K562 (cell line): ENCODE measurements at regions not wholly inside any gene's neighbourhood (a gene's known extent, or its start where the extent isn't known, plus 50 kb on each side); places are given as distances from the start of the nearest gene placed in this dataset.

Experiments used
- ATAC-seq: fragments of 200-7000 bp; cut with Tn5 transposase; 3 replicates; pipeline ENCODE4 v1.9.1; 2020; ENCODE audit warnings: moderate library complexity
- BruUV-seq: library from RNA; stranded (reverse); fragments of 400-500 nt; replicated peaks from 2 replicates; lab custom pipeline; 2021; lab: Mats Ljungman, UMichigan
- CTCF ChIA-PET: fragments of 300-600 bp; formaldehyde crosslinking; extraction: SDS; loops from one replicate; lab custom pipeline; 2021; ENCODE audit warnings: low intra/inter-chr PET ratio; lab: Yijun Ruan, JAX
- POLR2A ChIA-PET: fragments of 300-600, 350-650 bp; sonication (Branson Sonifier 250); formaldehyde crosslinking; extraction: SDS; loops from one replicate; lab custom pipeline; 2021; ENCODE audit warnings: antibody characterized with exemption, inconsistent platforms; lab: Yijun Ruan, JAX
- DNase-seq, 4 experiments: peaks; one replicate each; pipeline versions ENCODE4 v3.0.0 to v3.0.0-alpha.2; 2011 to 2018; ENCODE audit warnings: low spot score in 3 of 4, mixed read lengths in 3 of 4; ENCODE audit errors: extremely low read depth in 1 of 4
- FAIRE-seq: peaks from 2 replicates; lab custom pipeline; 2011; peaks lifted over from hg19 to GRCh38; lab: Jason Lieb, UNC
- H2AFZ ChIP-seq: 2 replicates; pipeline ENCODE4 v1.6.0; 2011; ENCODE audit warnings: low read depth, low read length, control low read depth, inconsistent platforms
- H3K27ac ChIP-seq: fragments of 200-600 bp; 3 replicates; pipeline ENCODE4 v1.8.0; 2011; ENCODE audit warnings: low read depth, mild to moderate bottlenecking, control low read depth, inconsistent platforms, low read length, moderate library complexity, mixed read lengths; ENCODE audit errors: extremely low read depth
- H3K27me3 ChIP-seq, 2 experiments: fragments of 300-600 bp in 1 of 2; 2 replicates in 1 of 2; 3 replicates in 1 of 2; pipeline versions ENCODE4 v1.6.0 to v1.8.0; 2011; ENCODE audit warnings: inconsistent platforms in 2 of 2, low read length in 2 of 2, mild to moderate bottlenecking in 1 of 2, mixed read lengths in 1 of 2, moderate library complexity in 1 of 2; ENCODE audit not compliant: control insufficient read depth in 2 of 2, insufficient read depth in 2 of 2
- H3K36me3 ChIP-seq: fragments of 300-600 bp; 3 replicates; pipeline ENCODE4 v1.8.0; 2011; ENCODE audit warnings: mild to moderate bottlenecking, low read length, inconsistent platforms; ENCODE audit not compliant: control insufficient read depth, insufficient read depth
- H3K4me1 ChIP-seq, 2 experiments: fragments of 200-600 bp in 1 of 2; replicated peaks in 1 of 2; 2 replicates in 1 of 2; 3 replicates in 1 of 2; pipeline versions ENCODE4 v1.5.1 to v1.8.0; 2011; ENCODE audit warnings: inconsistent platforms in 2 of 2, low read length in 2 of 2, mild to moderate bottlenecking in 1 of 2, mixed read lengths in 1 of 2, moderate library complexity in 1 of 2; ENCODE audit not compliant: control insufficient read depth in 2 of 2, insufficient read depth in 2 of 2
- H3K4me2 ChIP-seq: 2 replicates; pipeline ENCODE4 v1.6.1; 2011; ENCODE audit warnings: low read length, control low read depth, inconsistent platforms, mixed read lengths; ENCODE audit not compliant: insufficient read depth
- H3K4me3 ChIP-seq: fragments of 200-600 bp; sonication (generic), shearing (Covaris generic); 2 replicates; pipeline ENCODE4 v1.5.1; 2016; ENCODE audit warnings: control low read depth, inconsistent platforms
- H3K79me2 ChIP-seq: fragments of 200-600 bp; 3 replicates; pipeline ENCODE4 v1.8.0; 2011; ENCODE audit warnings: low read length, inconsistent platforms; ENCODE audit not compliant: control insufficient read depth, insufficient read depth
- H3K9ac ChIP-seq, 2 experiments: 2 replicates each; pipeline versions ENCODE4 v1.6.0 to v1.6.1; 2011; ENCODE audit warnings: low read depth in 2 of 2, low read length in 2 of 2, control low read depth in 1 of 2, inconsistent platforms in 1 of 2, mild to moderate bottlenecking in 1 of 2, mixed read lengths in 1 of 2; ENCODE audit not compliant: insufficient read depth in 1 of 2
- H3K9me1 ChIP-seq: one replicate; pipeline ENCODE4 v1.6.0; 2011; ENCODE audit warnings: inconsistent platforms, mild to moderate bottlenecking, low read length, moderate library complexity; ENCODE audit not compliant: control insufficient read depth, insufficient read depth
- H3K9me3 ChIP-seq: replicated peaks from 2 replicates; pipeline ENCODE4 v1.5.1; 2011; ENCODE audit warnings: low read depth, low read length, inconsistent platforms; ENCODE audit not compliant: control insufficient read depth, insufficient read depth
- H4K20me1 ChIP-seq: replicated peaks from 2 replicates; pipeline ENCODE4 v1.6.1; 2011; ENCODE audit warnings: low read length, inconsistent platforms, mixed read lengths; ENCODE audit not compliant: control insufficient read depth, insufficient read depth
- ARID3B ChIP-seq: fragments of 250-450 bp; sonication (Bioruptor Pico); IDR thresholded peaks from 2 replicates; pipeline ENCODE4 v1.4.0; 2020; ENCODE audit warnings: borderline replicate concordance
- CREB1 ChIP-seq, 2 experiments: sonication (generic) in 1 of 2; formaldehyde crosslinking in 1 of 2; IDR thresholded peaks; 2 replicates each; pipeline versions ENCODE4 v1.6.1 to v1.8.0; 2012 to 2022; ENCODE audit warnings: inconsistent platforms in 1 of 2, mild to moderate bottlenecking in 1 of 2, missing genetic modification reagents in 1 of 2, moderate library complexity in 1 of 2
- CREB3L1 ChIP-seq: fragments of 450-650 bp; IDR thresholded peaks from 2 replicates; pipeline ENCODE4 v1.6.1; 2014; ENCODE audit warnings: low read depth, mild to moderate bottlenecking, moderate library complexity, borderline replicate concordance
- CREM ChIP-seq: IDR thresholded peaks from 2 replicates; pipeline ENCODE4 v1.6.1; 2014; ENCODE audit warnings: antibody characterized with exemption, low read depth
- GMEB1 ChIP-seq: fragments of 250-450 bp; sonication (Bioruptor Pico); IDR thresholded peaks from 2 replicates; pipeline ENCODE4 v1.4.0; 2020; ENCODE audit warnings: mild to moderate bottlenecking
- HDAC6 ChIP-seq: IDR thresholded peaks from 2 replicates; pipeline ENCODE4 v1.6.1; 2012; ENCODE audit warnings: low read depth, mild to moderate bottlenecking, control low read depth, inconsistent platforms, low read length, moderate library complexity
- IRF2 ChIP-seq: sonication (generic); formaldehyde crosslinking; IDR thresholded peaks from 2 replicates; pipeline ENCODE4 v1.8.1; 2022; ENCODE audit warnings: mild to moderate bottlenecking, missing genetic modification reagents
- PBX2 ChIP-seq, 2 experiments: IDR thresholded peaks in 1 of 2; conservative IDR thresholded peaks in 1 of 2; 2 replicates each; pipeline ENCODE4 v1.6.1; 2016; ENCODE audit warnings: low read depth in 2 of 2, mild to moderate bottlenecking in 1 of 2, missing compliant biosample characterization in 1 of 2, missing genetic modification characterization in 1 of 2, moderate library complexity in 1 of 2
- RBM25 ChIP-seq: fragments of 200-400 bp; formaldehyde crosslinking; IDR thresholded peaks from 2 replicates; pipeline ENCODE4 v1.6.1; 2018; ENCODE audit warnings: low read length, low read depth, moderate library complexity; ENCODE audit not compliant: severe bottlenecking
- SAFB ChIP-seq: fragments of 200-400 bp; formaldehyde crosslinking; IDR thresholded peaks from 2 replicates; pipeline ENCODE4 v1.6.1; 2017; ENCODE audit warnings: low read depth, low read length, borderline replicate concordance
- ZNF212 ChIP-seq: fragments of 450-650 bp; formaldehyde crosslinking; IDR thresholded peaks from 2 replicates; pipeline ENCODE4 v1.4.0; 2020; ENCODE audit warnings: mild to moderate bottlenecking
- ZNF217 ChIP-seq: sonication (generic); formaldehyde crosslinking; IDR thresholded peaks from 2 replicates; pipeline ENCODE4 v1.8.0; 2022; ENCODE audit warnings: mild to moderate bottlenecking, missing genetic modification reagents
- ZNF436 ChIP-seq: fragments of 250-450, 450-650 bp; sonication (Bioruptor Pico); formaldehyde crosslinking; IDR thresholded peaks from 2 replicates; pipeline ENCODE4 v1.7.0; 2020; ENCODE audit warnings: mild to moderate bottlenecking
- ZNF696 ChIP-seq: fragments of 250-450 bp; sonication (Bioruptor Pico); conservative IDR thresholded peaks from 2 replicates; pipeline ENCODE4 v1.4.0; 2020; ENCODE audit warnings: mild to moderate bottlenecking, moderate library complexity
- ZNF764 ChIP-seq: fragments of 250-450 bp; sonication (Bioruptor Pico); IDR thresholded peaks from 2 replicates; pipeline ENCODE4 v1.4.0; 2020; ENCODE audit warnings: low read depth, mild to moderate bottlenecking, moderate library complexity
- WGBS: fragments of 100-300 bp; shearing (Covaris generic); methylation state at CpG from one replicate; pipeline ENCODE4 v1.1.6; 2016; ENCODE audit warnings: low coverage, mixed read lengths; ENCODE audit not compliant: insufficient coverage; ENCODE audit errors: missing lambda C conversion rate; 5-methylcytosine and 5-hydroxymethylcytosine counted together
- in situ Hi-C: fragments of 300-500 bp; cut with MboI; formaldehyde crosslinking; loops from 4 replicates; pipeline ENCODE4 v1.15.0; 2018; ENCODE audit warnings: inconsistent platforms, mixed read lengths
- intact Hi-C: fragments of 100-400 bp; cut with micrococcal nuclease; formaldehyde crosslinking; loops from 2 replicates; pipeline ENCODE4 v1.14.2; 2022

GRCh38 chr1:199774433-199775089 lies 252.9 kb upstream of the NR5A2 start:
- no peak for DNase-seq
- Histone ChIP-seq H3K27me3 (no peaks in the 10 kb centered on the region), H3K9me3 (0 out of 2 replicates have a peak, but pooled peaks cover 3% of the 10 kb centered on the region), H3K27ac (no peak overlapping the region), H3K4me2 (no peak overlapping the region), H3K4me3 (no peak overlapping the region), H3K4me1 (no peaks in the 10 kb centered on the region), H3K9me1 (no peaks in the 10 kb centered on the region), H2AFZ (no peak overlapping the region), H3K79me2 (no peaks in the 10 kb centered on the region), H4K20me1 (no peaks in the 10 kb centered on the region), H3K36me3 (no peaks in the 10 kb centered on the region), H3K9ac (no peak overlapping the region)
- ATAC-seq, result no peak
- ChIA-PET POLR2A (no interaction called here), CTCF (no interaction called here)
- in situ Hi-C loops, result no loop called here
- no peak for FAIRE-seq
- no TSS peak for BruUV-seq
- WGBS, result 0% methylated on average over 1 of the region's 1 CpG
- intact Hi-C loops, result no loop called here
- no peak for TF ChIP-seq ARID3B (CRISPR knock-in tag)
- TF ChIP-seq RBM25, result no peak
- TF ChIP-seq SAFB, result no peak
- TF ChIP-seq PBX2 (CRISPR knock-in tag; IDR thresholded peaks at IDR 0.05; ENCODE audit: low read depth), result no peak
- no peak for TF ChIP-seq PBX2 (tag; conservative IDR thresholded peaks at IDR 0.05; ENCODE audit: low read depth)
- no peak for TF ChIP-seq ZNF436 (CRISPR knock-in tag)
- TF ChIP-seq ZNF696 (CRISPR knock-in tag), result no peak
- no peak for TF ChIP-seq ZNF212 (CRISPR knock-in tag)
- TF ChIP-seq CREB3L1, result no peak
- no peak for TF ChIP-seq IRF2 (CRISPR knock-in tag)
- no peak for TF ChIP-seq CREB1 (IDR thresholded peaks at IDR 0.05)
- no peak for TF ChIP-seq CREB1 (CRISPR knock-in tag; IDR thresholded peaks at IDR 0.05)
- no peak for TF ChIP-seq HDAC6
- no peak for TF ChIP-seq ZNF764
- no peak for TF ChIP-seq GMEB1 (CRISPR knock-in tag)
- no peak for TF ChIP-seq CREM
- TF ChIP-seq ZNF217 (CRISPR knock-in tag), result no peak
